ENCODE measurements at regions not wholly inside any gene's neighbourhood (a gene's known extent, or its start where the extent isn't known, plus 50 kb on each side); places are given as distances from the start of the nearest gene placed in this dataset.

GRCh38 chr6:6538261-6538660, 50.3 kb upstream of the LY86 start:
- TF ChIP-seq EZH2 (IDR thresholded peaks at IDR 0.05; ENCODE audit: insufficient read depth, poor library complexity, severe bottlenecking) (no peak), EZH2phosphoT487 (IDR thresholded peaks at IDR 0.05; ENCODE audit: insufficient read depth, low read depth) (no peak)
